ENCODE measurements at regions not wholly inside any gene's neighbourhood (a gene's known extent, or its start where the extent isn't known, plus 50 kb on each side); places are given as distances from the start of the nearest gene placed in this dataset.

DNA sequence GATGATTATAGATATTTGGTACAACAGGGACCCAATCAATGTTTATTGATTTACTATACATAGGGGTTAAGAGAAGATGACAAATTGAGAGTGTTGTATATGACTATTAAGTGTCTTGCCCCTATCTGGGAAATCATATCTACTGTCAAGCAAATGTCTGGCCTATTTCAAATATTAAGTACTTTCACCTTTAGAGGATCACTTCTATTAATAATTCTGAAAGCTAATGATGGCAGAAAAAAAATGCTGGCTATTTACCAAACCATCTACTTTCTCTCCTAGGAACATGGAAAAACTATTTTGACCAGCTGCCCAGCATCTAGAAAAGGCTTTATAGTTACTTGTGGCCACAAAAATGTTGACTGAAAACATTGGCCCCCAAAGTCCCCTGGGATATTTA, 632.3 kb upstream of the ZNF385D start:
- no peaks in the 10 kb centered on the region for H3K79me2 ChIP-seq (ENCODE audit: insufficient read depth, low read length)
- H3K27ac ChIP-seq (ENCODE audit: extremely low read length, insufficient read depth, low read length), result no peak overlapping the region
- no TSS peak for BruUV-seq (replicated peaks)
- intact Hi-C loops (cut with micrococcal nuclease; ENCODE audit: unreplicated experiment), result no loop called here
- ATAC-seq, result no peak
- no peak overlapping the region for H3K4me3 ChIP-seq (replicated peaks in 1 of 3; ENCODE audit: insufficient read depth in 1 of 3, low read depth in 2 of 3, low read length in 3 of 3)
- CTCF ChIA-PET (ENCODE audit: low intra/inter-chr PET ratio, low total read pairs), result no interaction called here
- in situ Hi-C loops (cut with HindIII; ENCODE audit: extremely low pct_ligation_motif_present, low pct_unique_long_range_greater_than_20kb), result no loop called here
- TF ChIP-seq EED (CRISPR knock-in tag; IDR thresholded peaks at IDR 0.05) (no peak), THYN1 (CRISPR knock-in tag; IDR thresholded peaks at IDR 0.05; ENCODE audit: borderline replicate concordance, low read depth) (no peak), SUZ12 (IDR thresholded peaks at IDR 0.05; ENCODE audit: low read depth, low read length) (no peak), ZFP36 (IDR thresholded peaks at IDR 0.05; ENCODE audit: borderline replicate concordance, low read depth, low read length, partially characterized antibody) (no peak), ZNF678 (CRISPR knock-in tag; IDR thresholded peaks at IDR 0.05) (no peak), KDM3A (CRISPR knock-in tag; IDR thresholded peaks at IDR 0.05; ENCODE audit: low read depth) (no peak), PTBP1 (IDR thresholded peaks at IDR 0.05; ENCODE audit: low read depth, low read length, poor library complexity, severe bottlenecking) (no peak)
- no peaks in the 10 kb centered on the region for H4K20me1 ChIP-seq (ENCODE audit: insufficient read depth, low read length)
- no peaks in the 10 kb centered on the region for H3K9me3 ChIP-seq (ENCODE audit: low read length)
- POLR2A ChIA-PET, result no interaction called here
- H3K9ac ChIP-seq (ENCODE audit: insufficient read depth, low read depth, low read length), result no peak overlapping the region
- H2AFZ ChIP-seq (ENCODE audit: low read length), result no peak overlapping the region
- no peak overlapping the region for H3K4me2 ChIP-seq (ENCODE audit: low read depth, low read length)
- no peak for DNase-seq (ENCODE audit: low spot score)
- H3K4me1 ChIP-seq (ENCODE audit: insufficient read depth, low read length), result no peaks in the 10 kb centered on the region
- no peaks in the 10 kb centered on the region for H3K27me3 ChIP-seq (ENCODE audit: control insufficient read depth in 1 of 2, insufficient read depth in 2 of 2, low read length in 2 of 2)
- FAIRE-seq, result no peak
- no peaks in the 10 kb centered on the region for H3K36me3 ChIP-seq (replicated peaks in 1 of 2; ENCODE audit: control insufficient read depth in 1 of 2, insufficient read depth in 2 of 2, low read length in 2 of 2)

DNA sequence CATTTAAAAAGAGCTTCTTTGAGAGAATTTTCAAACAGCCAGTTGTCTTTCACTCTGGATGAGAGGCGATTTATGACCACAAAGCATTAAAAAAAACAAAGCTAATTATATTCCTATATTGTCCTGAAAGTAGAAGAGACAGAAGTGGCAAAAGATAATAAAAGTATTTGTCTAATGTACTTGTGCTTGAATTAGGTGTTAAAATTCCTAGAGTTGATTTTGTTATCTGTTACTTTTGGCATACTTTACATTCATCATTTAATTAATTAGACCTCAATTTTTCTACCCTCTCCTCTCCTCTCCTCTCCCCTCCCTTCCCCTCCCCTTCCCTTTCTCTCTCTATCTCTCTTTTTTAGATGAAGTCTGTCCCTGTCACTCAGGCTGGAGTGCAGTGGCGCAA, 635.1 kb upstream of the ZNF385D start:
- H4K20me1 ChIP-seq (ENCODE audit: insufficient read depth, low read length), result no peaks in the 10 kb centered on the region
- H3K27me3 ChIP-seq (ENCODE audit: control insufficient read depth in 1 of 2, insufficient read depth in 2 of 2, low read length in 2 of 2), result no peaks in the 10 kb centered on the region
- peak; percentile 87 for TF ChIP-seq HNRNPK (IDR thresholded peaks at IDR 0.05; ENCODE audit: low read depth, low read length, poor library complexity, severe bottlenecking)
- TF ChIP-seq, protein P1, sequence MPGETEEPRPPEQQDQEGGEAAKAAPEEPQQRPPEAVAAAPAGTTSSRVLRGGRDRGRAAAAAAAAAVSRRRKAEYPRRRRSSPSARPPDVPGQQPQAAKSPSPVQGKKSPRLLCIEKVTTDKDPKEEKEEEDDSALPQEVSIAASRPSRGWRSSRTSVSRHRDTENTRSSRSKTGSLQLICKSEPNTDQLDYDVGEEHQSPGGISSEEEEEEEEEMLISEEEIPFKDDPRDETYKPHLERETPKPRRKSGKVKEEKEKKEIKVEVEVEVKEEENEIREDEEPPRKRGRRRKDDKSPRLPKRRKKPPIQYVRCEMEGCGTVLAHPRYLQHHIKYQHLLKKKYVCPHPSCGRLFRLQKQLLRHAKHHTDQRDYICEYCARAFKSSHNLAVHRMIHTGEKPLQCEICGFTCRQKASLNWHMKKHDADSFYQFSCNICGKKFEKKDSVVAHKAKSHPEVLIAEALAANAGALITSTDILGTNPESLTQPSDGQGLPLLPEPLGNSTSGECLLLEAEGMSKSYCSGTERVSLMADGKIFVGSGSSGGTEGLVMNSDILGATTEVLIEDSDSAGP (CRISPR knock-in tag; IDR thresholded peaks at IDR 0.05; ENCODE audit: borderline replicate concordance), result no peak
- intact Hi-C loops (cut with micrococcal nuclease; ENCODE audit: unreplicated experiment) (no loop called here), in situ Hi-C loops (cut with HindIII; ENCODE audit: extremely low pct_ligation_motif_present, low pct_unique_long_range_greater_than_20kb) (no loop called here)
- no peaks in the 10 kb centered on the region for H3K4me1 ChIP-seq (ENCODE audit: insufficient read depth, low read length)
- H3K9me3 ChIP-seq (ENCODE audit: low read length), result no peaks in the 10 kb centered on the region
- no peak overlapping the region for H3K9ac ChIP-seq (ENCODE audit: insufficient read depth, low read depth, low read length)
- BruUV-seq (replicated peaks), result no TSS peak
- 3% methylated on average over 2 of the region's 2 CpGs for WGBS (ENCODE audit: low lambda C conversion rate)
- no peaks in the 10 kb centered on the region for H3K79me2 ChIP-seq (ENCODE audit: insufficient read depth, low read length)
- POLR2A ChIA-PET, result no interaction called here
- DNase-seq (ENCODE audit: low spot score) (no peak), FAIRE-seq (no peak), ATAC-seq (no peak)
- H2AFZ ChIP-seq (ENCODE audit: low read length), result no peak overlapping the region
- H3K4me3 ChIP-seq (replicated peaks in 1 of 3; ENCODE audit: insufficient read depth in 1 of 3, low read depth in 2 of 3, low read length in 3 of 3), result no peak overlapping the region
- H3K36me3 ChIP-seq (replicated peaks in 1 of 2; ENCODE audit: control insufficient read depth in 1 of 2, insufficient read depth in 2 of 2, low read length in 2 of 2), result no peaks in the 10 kb centered on the region
- CTCF ChIA-PET (ENCODE audit: low intra/inter-chr PET ratio, low total read pairs), result no interaction called here
- H3K27ac ChIP-seq (ENCODE audit: extremely low read length, insufficient read depth, low read length), result no peak overlapping the region
- H3K4me2 ChIP-seq (ENCODE audit: low read depth, low read length), result no peak overlapping the region

Measured in HepG2 (cell line).